HG03571 (cell line): ENCODE measurements at regions not wholly inside any gene's neighbourhood (a gene's known extent, or its start where the extent isn't known, plus 50 kb on each side); places are given as distances from the start of the nearest gene placed in this dataset.

Experiments used
- ATAC-seq: cut with Tn5 transposase; IDR thresholded peaks from one replicate; pipeline ENCODE4 v1.9.1; 2021; ENCODE audit not compliant: unreplicated experiment

DNA sequence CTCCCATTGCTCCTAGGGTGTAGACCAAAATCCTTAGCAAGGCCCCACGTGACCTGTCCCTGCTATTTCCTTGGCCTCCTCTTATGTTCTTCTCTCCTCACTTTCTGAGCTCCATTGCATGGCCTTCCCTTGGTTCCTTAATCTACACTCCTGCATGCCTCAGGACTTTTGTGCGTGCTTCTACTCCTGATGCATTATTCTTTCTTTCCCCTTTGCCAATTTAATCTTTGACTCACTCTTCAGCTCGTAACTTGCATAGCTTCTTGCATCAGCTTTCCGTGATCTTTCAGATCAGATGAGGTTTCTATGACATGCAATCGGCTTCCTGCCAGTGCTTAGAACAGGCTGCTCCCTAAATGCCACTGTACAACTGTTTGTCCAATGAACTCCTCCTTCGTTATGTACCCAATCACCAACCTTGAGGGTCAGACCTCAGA lies 261.6 kb upstream of the CADM1 start:
- no peak for ATAC-seq

GRCh38 chr11:115764176-115764575 lies 260.0 kb upstream of the CADM1 start:
- no peak for ATAC-seq

GRCh38 chr11:115761817-115762216 lies 257.6 kb upstream of the CADM1 start:
- ATAC-seq = no peak

DNA sequence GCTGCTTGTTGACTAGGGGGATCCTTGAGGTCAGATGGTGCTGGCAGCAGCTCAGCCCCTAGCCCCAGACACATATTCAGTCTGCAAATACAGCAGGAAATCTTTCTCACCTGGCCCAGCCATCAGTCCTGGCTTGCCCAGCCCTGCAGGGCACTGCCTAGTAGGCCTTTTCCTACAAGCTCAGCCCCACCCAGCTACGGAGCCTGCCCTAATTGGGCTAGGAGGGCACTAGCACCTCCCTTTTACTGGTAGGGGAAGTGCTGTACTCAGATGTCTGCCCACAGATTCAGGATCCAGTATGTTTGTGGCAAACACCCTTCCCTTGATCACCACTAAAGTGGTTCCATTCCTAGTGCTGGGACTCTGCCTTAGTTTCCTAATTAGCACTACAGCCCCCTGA lies 257.1 kb upstream of the CADM1 start:
- no peak for ATAC-seq

DNA sequence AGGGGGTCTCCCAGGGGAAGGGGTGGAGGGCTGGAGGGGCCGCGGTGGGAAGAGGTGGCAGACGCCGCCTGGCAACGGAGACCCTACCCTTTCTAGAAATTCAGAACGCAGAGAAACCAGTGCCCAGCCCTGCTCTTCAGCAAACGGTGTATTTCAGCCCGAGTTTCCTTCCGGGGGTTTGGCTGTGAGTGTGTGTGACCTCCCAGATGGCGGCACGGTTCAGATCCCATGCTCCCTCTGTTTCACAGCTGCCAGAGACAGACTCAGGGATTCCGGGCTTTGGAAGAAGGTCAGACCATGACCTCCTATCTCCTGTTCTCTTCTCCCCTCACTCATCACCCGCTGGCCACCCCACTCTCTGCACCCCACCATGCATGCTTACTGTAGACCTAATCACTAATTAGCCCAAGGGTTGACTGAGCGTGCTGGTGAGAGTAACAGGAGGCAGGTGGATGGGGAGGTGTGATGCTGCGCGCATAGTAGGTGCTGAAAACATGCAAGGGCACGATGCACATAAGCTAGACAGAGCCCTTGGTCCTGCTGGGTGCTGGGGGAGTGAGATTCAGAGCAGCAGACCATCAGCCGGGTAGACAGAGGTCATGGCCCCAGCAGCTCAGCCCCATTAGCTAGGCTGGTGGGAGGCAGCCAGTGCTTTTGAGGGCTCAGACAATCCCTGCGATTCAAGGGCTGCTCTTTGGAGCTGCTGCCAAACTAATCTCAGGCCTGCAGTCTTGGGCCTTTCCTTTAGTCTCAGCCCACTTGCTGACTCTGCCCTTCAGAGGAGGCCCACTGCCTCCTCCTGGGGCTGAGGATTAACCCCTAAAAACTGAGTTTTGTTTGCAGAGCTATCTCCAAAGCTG lies 256.5 kb upstream of the CADM1 start:
- ATAC-seq = no peak

DNA sequence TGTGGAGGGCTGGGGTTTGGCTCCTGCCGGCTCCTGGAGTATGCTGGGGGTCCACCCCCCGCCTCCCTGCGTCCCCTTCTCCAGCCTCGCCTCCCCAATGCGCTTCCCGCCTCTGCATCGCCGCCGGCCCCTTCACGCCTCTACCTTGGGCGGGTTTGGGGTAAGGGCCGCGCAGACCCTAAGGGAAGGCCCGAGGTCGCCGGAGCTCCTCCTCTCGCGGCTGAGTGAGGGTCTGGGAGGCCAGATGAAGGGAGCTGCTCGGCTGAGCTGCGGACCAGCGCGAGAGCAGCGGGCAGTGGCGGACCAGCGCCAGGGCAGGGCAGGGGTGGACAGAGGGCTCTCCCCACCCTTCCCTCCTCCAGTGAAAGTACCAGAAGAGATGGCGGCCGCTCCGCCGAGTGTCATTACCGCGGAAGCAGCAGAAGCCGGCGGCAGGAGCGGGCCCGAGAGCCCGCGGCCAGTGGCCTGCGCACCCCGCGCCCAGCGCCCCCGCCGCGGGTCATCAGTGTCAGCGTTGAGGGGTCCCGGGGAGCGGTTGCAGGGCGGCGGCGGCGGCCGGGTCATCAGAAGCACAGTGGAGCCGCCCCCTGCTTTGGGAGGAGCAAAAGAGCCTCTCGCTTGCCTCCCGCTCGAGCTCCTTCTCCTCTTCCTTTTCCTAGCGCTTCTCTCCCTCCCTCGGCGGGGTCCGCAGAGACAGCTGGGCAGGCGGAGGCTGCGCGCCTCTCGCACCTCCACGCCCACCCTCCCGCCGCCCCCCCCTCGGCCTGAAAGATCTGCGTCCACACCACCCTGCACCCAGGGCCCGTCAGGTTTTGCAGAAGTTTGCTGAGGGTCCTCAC lies 255.6 kb upstream of the CADM1 start:
- ATAC-seq = no peak

DNA sequence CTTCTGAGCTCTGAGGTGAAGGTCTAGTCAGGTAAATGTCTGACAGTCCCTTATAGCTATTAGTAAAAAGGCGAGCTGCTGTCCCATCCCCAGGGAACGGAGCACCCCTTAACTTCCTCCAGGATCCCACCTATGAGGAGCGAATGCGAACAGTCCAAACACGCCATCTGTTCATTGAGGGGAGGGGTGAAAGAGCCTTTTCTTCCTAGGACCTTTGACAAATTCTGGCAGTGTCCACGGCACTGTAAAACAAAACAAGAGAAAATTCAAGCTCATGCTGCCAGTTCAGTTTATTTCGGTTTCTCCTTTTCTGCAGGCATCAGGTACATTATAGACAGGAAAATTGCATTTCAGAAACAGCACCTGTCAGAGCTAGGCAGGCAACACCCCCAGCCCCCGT lies 253.8 kb upstream of the CADM1 start:
- ATAC-seq = no peak

DNA sequence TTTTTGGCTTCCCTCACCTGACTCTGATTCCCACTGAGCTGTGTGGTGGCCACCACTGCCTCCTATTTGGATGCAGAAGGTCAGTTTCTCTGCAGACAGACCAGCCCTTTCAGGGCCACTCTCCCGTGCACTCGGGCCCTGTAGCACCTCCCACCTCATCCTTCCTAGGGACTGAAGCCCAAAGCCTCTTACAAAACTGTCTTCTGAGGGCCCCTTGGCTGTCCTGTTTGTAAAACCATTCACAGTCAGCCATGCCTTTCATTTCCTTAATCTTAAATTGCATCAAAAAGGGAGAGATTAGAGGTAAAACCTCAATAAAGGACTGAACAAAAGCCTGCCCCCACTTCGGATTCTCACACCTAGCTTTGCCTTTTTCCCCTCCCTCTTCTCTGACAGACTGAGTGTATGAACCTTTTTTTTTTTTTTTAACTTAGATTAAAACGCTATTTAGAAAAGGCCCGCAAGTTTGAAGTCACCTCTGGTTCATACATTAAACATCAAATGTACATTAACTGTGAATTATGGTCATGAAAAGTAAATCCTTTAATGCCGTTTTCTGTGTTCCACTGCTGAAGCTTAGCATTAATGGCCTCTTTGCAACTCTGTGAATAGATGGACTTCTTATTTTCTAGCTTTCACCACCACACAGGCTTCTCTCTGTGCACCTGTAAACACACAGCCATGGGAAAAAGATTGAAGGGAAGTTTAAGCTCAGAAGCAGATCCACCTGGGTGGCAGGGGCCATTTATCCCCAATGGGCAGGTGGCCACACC lies 247.2 kb upstream of the CADM1 start:
- no peak for ATAC-seq

- no peak for ATAC-seq
These were observed 241.6 kb upstream of the CADM1 start for GRCh38 chr11:115745610-115746512.

GRCh38 chr11:115745066-115745465 lies 240.9 kb upstream of the CADM1 start:
- ATAC-seq = no peak

DNA sequence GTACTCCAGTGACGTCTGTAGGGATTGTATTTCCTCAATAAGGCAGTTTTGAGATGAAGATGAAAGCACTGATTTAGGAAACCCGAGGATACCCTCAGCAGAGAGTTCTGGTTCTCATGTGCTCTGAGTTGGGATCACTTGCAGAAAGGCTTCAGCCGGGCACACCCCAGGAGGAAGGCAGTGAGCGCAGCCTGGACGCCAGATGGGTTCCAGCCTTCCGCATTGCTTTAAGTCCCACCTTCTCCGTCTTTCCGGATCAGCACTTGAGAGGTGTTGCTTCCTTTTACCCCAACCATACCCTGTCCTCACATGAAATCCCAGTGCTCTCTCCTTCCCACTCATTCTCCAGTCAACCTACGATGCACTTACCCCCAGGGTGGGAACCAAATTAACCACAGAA lies 239.5 kb upstream of the CADM1 start:
- ATAC-seq = no peak

- ATAC-seq = no peak
These were observed 237.3 kb upstream of the CADM1 start for GRCh38 chr11:115741376-115742107.

- no peak for ATAC-seq
These were observed 236.1 kb upstream of the CADM1 start for GRCh38 chr11:115740324-115740723.

DNA sequence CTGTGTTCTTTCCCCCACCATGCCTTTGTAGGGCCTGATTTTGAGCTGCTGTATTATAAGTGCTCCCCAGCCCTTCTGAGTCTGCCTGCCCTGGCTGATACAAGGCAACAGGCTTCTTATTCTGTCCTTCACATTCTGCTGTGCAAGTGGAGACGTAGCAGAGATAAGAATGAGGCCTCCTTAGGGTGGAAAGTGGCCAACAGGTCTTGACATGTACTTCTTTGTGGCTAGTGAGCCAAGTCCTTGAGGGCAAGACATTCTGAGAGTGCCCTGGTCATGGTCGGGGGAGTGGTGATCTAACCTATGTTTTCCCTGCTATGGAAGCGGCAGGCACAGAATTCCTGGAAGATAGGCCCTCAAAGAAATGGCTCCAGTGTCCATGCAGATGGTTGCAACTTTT lies 235.7 kb upstream of the CADM1 start:
- ATAC-seq = no peak

DNA sequence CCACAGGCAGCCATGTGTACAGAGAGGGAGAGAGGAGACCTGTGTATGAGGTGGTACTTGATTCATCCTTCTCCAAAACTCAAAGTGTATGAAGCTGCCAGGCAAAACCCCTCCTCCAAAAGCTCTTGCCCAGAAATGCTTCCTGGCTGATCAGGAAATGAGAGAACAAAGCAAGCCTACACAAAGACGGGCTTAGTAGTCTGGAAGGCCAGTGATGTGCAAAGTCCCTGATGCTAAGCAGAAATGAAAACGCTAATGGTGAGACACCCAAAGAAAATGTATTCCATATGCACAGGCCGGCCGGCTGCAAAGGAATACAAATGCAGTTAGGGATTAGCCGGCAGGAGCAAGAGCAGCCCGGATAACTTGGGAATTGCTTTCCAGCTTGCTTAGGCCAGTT lies 234.9 kb upstream of the CADM1 start:
- no peak for ATAC-seq

GRCh38 chr11:115737875-115738274 lies 233.7 kb upstream of the CADM1 start:
- ATAC-seq = no peak

DNA sequence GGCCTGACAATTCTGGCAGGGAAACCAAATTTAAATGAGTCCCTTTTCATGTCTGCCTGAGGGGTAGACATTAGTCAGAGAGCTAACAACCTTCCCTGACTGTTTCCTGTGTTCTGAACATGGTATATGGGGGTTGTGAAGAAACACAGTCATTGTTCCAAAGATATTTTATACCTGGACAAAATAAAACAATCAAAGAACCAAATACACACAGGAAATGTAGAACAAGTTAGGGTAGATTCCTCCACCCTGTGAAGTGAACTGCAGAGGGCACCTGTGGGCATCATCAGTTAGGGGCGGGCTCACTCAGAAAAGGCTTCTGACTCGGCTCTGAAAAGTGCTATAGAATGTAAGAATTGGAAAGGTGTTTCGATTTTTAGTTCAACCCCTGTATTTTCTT lies 231.9 kb upstream of the CADM1 start:
- no peak for ATAC-seq

DNA sequence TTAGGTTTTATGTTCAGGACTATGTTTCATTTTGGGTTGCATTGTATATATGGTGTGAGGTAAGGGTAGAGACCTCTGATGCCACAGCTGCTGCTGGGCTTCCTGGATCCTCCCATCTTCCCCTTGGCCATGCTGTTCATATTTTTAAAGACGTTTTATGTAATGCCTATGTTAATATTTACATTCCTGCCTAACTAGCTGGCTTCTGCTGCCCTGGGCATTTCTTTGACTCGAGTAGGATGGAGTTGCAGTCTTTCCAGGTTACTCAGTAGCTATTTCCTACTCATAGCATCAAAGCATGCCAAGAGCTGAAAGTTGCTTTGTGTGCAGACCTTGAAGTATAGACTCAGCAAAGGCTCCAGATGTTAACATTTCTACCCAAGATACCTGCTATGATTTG lies 220.5 kb upstream of the CADM1 start:
- no peak for ATAC-seq

- ATAC-seq = no peak
These were observed 218.5 kb upstream of the CADM1 start for GRCh38 chr11:115722711-115723110.
